Thyroid gland (tissue), 4 donors: ENCODE measurements at regions not wholly inside any gene's neighbourhood (a gene's known extent, or its start where the extent isn't known, plus 50 kb on each side); places are given as distances from the start of the nearest gene placed in this dataset.
A peak's percentile ranks its signal among the peaks of the same experiment; 100 is the strongest.
"Not testable (repeated sequence)": the region's sequence is repeated elsewhere in the genome, so short reads cannot be mapped to it uniquely, and the experiment has no call there.

Source experiments
- DNase-seq, 2 donors: peaks; one replicate each; pipeline ENCODE4 v3.0.0-alpha.2; 2019
- H3K27ac ChIP-seq, 3 donors: fragments of 200-600 bp; sonication (generic); 1 replicate in 2 of 3; 2 replicates in 1 of 3; pipeline ENCODE4 v1.5.1; 2016 to 2019; ENCODE audit warnings: mild to moderate bottlenecking in 1 of 3, moderate library complexity in 1 of 3
- H3K27me3 ChIP-seq: fragments of 200-600 bp; sonication (generic); one replicate; pipeline ENCODE4 v1.5.1; 2019
- H3K36me3 ChIP-seq, 2 donors: fragments of 200-600 bp; sonication (generic); one replicate each; pipeline ENCODE4 v1.5.1; 2016 to 2019
- H3K4me1 ChIP-seq, 2 donors: fragments of 200-600 bp; sonication (generic); one replicate each; pipeline ENCODE4 v1.5.1; 2017 to 2019
- H3K4me3 ChIP-seq, 3 donors: fragments of 200-600 bp; sonication (generic); replicated peaks in 1 of 3; 1 replicate in 2 of 3; 2 replicates in 1 of 3; pipeline ENCODE4 v1.5.1; 2016; ENCODE audit warnings: mild to moderate bottlenecking in 1 of 3
- H3K9me3 ChIP-seq: fragments of 200-600 bp; sonication (generic); one replicate; pipeline ENCODE4 v1.5.1; 2017
- CTCF ChIP-seq, 6 experiments: fragments of 200-600 bp in 3 of 6; fragments of 450-650 bp in 3 of 6; sonication (generic) in 3 of 6; IDR thresholded peaks; one replicate each; pipeline ENCODE4 v1.5.1; 2016 to 2019; ENCODE audit warnings: antibody characterized with exemption in 6 of 6, mild to moderate bottlenecking in 2 of 6, inconsistent platforms in 1 of 6, moderate library complexity in 1 of 6
- POLR2A ChIP-seq, 2 donors: fragments of 450-650 bp; IDR thresholded peaks; one replicate each; pipeline ENCODE4 v1.6.1; 2017; ENCODE audit warnings: antibody characterized with exemption in 2 of 2, mild to moderate bottlenecking in 2 of 2, moderate library complexity in 1 of 2
- WGBS, 2 donors: methylation state at CpG; one replicate each; pipeline ENCODE4 v1.1.5; 2017; 5-methylcytosine and 5-hydroxymethylcytosine counted together
- intact Hi-C: fragments of 100-400 bp; cut with DNase I; formaldehyde crosslinking; loops from one replicate; pipeline ENCODE4 v1.15.1; 2023

- Histone ChIP-seq H3K4me3 (no peak overlapping the region), H3K4me1 (peaks cover 0 to 4% of the 10 kb centered on the region in 2 donors), H3K9me3 (no peaks in the 10 kb centered on the region), H3K36me3 (no peaks in the 10 kb centered on the region), H3K27me3 (no peaks in the 10 kb centered on the region), H3K27ac (peak overlapping the region in 1 of 3 donors; percentile 23)
- no peak for DNase-seq
- 48 to 61% methylated on average over 4 of the region's 4 CpGs for WGBS, 2 donors
- intact Hi-C loops = no loop called here
- TF ChIP-seq CTCF (IDR thresholded peaks at IDR 0.05) (no peak), POLR2A (IDR thresholded peaks at IDR 0.05) (no peak)
Observed at GRCh38 chr1:170415710-170416372, 116.1 kb upstream of the GORAB start.

GRCh38 chr1:170424346-170424745 is 107.6 kb upstream of the GORAB start:
- Histone ChIP-seq H3K36me3 (no peaks in the 10 kb centered on the region), H3K27ac (no peak overlapping the region), H3K4me1 (no peaks in the 10 kb centered on the region), H3K9me3 (no peaks in the 10 kb centered on the region), H3K27me3 (no peaks in the 10 kb centered on the region), H3K4me3 (no peak overlapping the region)
- TF ChIP-seq POLR2A (IDR thresholded peaks at IDR 0.05) (no peak), CTCF (IDR thresholded peaks at IDR 0.05) (no peak)
- 54 to 62% methylated on average over 1 of the region's 1 CpG for WGBS, 2 donors
- intact Hi-C loops = no loop called here
- DNase-seq = no peak

GRCh38 chr1:170426596-170426995 is 105.4 kb upstream of the GORAB start:
- intact Hi-C loops = no loop called here
- H3K27ac ChIP-seq = no peak overlapping the region
- no peaks in the 10 kb centered on the region for H3K36me3 ChIP-seq
- H3K4me3 ChIP-seq = no peak overlapping the region
- 51 to 54% methylated on average over 2 to 5 of the region's 5 CpGs for WGBS, 2 donors
- no peaks in the 10 kb centered on the region for H3K4me1 ChIP-seq
- DNase-seq = no peak
- H3K27me3 ChIP-seq = no peaks in the 10 kb centered on the region
- TF ChIP-seq POLR2A (IDR thresholded peaks at IDR 0.05) = no peak
- no peak for TF ChIP-seq CTCF (IDR thresholded peaks at IDR 0.05)
- H3K9me3 ChIP-seq = no peaks in the 10 kb centered on the region

GRCh38 chr1:170427002-170427401 is 105.0 kb upstream of the GORAB start:
- H3K4me3 ChIP-seq, intact Hi-C loops, H3K36me3 ChIP-seq, H3K9me3 ChIP-seq, H3K27me3 ChIP-seq, H3K4me1 ChIP-seq, H3K27ac ChIP-seq: not testable (repeated sequence)
- peak in 1 of 2 donors; percentile 4 for DNase-seq
- WGBS, 2 donors = 18% methylated on average over 1 of the region's 1 CpG; no CpG with 5 or more reads in 1 of the 2 donors

GRCh38 chr1:170436928-170437327 is 95.0 kb upstream of the GORAB start:
- Histone ChIP-seq H3K4me3 (no peak overlapping the region), H3K4me1 (no peaks in the 10 kb centered on the region), H3K27me3 (no peaks in the 10 kb centered on the region), H3K9me3 (no peaks in the 10 kb centered on the region), H3K27ac (no peak overlapping the region), H3K36me3 (no peaks in the 10 kb centered on the region)
- 67 to 79% methylated on average over 3 of the region's 3 CpGs for WGBS, 2 donors
- intact Hi-C loops = no loop called here
- no peak for DNase-seq
- no peak for TF ChIP-seq POLR2A (IDR thresholded peaks at IDR 0.05)
- TF ChIP-seq CTCF (IDR thresholded peaks at IDR 0.05) = no peak
